Pons (tissue), 1 donor: ENCODE measurements at regions not wholly inside any gene's neighbourhood (a gene's known extent, or its start where the extent isn't known, plus 50 kb on each side); places are given as distances from the start of the nearest gene placed in this dataset.
"Not testable (repeated sequence)": the region's sequence is repeated elsewhere in the genome, so short reads cannot be mapped to it uniquely, and the experiment has no call there.

Source experiments
- DNase-seq: peaks from one replicate; pipeline ENCODE4 v3.0.0-alpha.2; 2016; ENCODE audit warnings: low spot score

- DNase-seq = no peak
Observed at GRCh38 chr2:184336688-184337087, 261.6 kb upstream of the ZNF804A start.

GRCh38 chr2:184338771-184339170, 259.6 kb upstream of the ZNF804A start:
- no peak for DNase-seq

- no peak for DNase-seq
Observed at GRCh38 chr2:184339966-184340365, 258.4 kb upstream of the ZNF804A start.

- DNase-seq = no peak
Observed at GRCh38 chr2:184346338-184346862, 251.9 kb upstream of the ZNF804A start.

GRCh38 chr2:184351126-184351525, 247.2 kb upstream of the ZNF804A start:
- DNase-seq = no peak

- no peak for DNase-seq
Observed at GRCh38 chr2:184357033-184357432, 241.3 kb upstream of the ZNF804A start.

- DNase-seq = no peak
Observed at GRCh38 chr2:184359379-184359778, 238.9 kb upstream of the ZNF804A start.

GRCh38 chr2:184363213-184363612, 235.1 kb upstream of the ZNF804A start:
- DNase-seq = no peak

GRCh38 chr2:184367211-184367610, 231.1 kb upstream of the ZNF804A start:
- no peak for DNase-seq

- DNase-seq = no peak
Observed at GRCh38 chr2:184369307-184369706, 229.0 kb upstream of the ZNF804A start.

GRCh38 chr2:184370954-184371353, 227.4 kb upstream of the ZNF804A start:
- DNase-seq = no peak

GRCh38 chr2:184371641-184372040, 226.7 kb upstream of the ZNF804A start:
- DNase-seq = no peak

GRCh38 chr2:184372484-184372883, 225.8 kb upstream of the ZNF804A start:
- DNase-seq = no peak

- no peak for DNase-seq
Observed at GRCh38 chr2:184394642-184395041, 203.7 kb upstream of the ZNF804A start.

GRCh38 chr2:184402381-184402780, 195.9 kb upstream of the ZNF804A start:
- no peak for DNase-seq

GRCh38 chr2:184407041-184407630, 191.2 kb upstream of the ZNF804A start:
- DNase-seq = not testable (repeated sequence)

GRCh38 chr2:184410160-184410559, 188.2 kb upstream of the ZNF804A start:
- DNase-seq = no peak

GRCh38 chr2:184413221-184413620, 185.1 kb upstream of the ZNF804A start:
- DNase-seq = no peak

- DNase-seq = no peak
Observed at GRCh38 chr2:184413671-184414229, 184.6 kb upstream of the ZNF804A start.

GRCh38 chr2:184416146-184416913, 182.0 kb upstream of the ZNF804A start:
- DNase-seq = no peak

GRCh38 chr2:184419744-184420143, 178.6 kb upstream of the ZNF804A start:
- no peak for DNase-seq

GRCh38 chr2:184421456-184421855, 176.9 kb upstream of the ZNF804A start:
- DNase-seq = not testable (repeated sequence)

GRCh38 chr2:184425083-184425482, 173.2 kb upstream of the ZNF804A start:
- DNase-seq = no peak
